ENCODE measurements at regions not wholly inside any gene's neighbourhood (a gene's known extent, or its start where the extent isn't known, plus 50 kb on each side); places are given as distances from the start of the nearest gene placed in this dataset.
"Not testable (repeated sequence)": the region's sequence is repeated elsewhere in the genome, so short reads cannot be mapped to it uniquely, and the experiment has no call there.

GRCh38 chrX:80929251-80929650, 119.6 kb upstream of the BRWD3 start:
- intact Hi-C loops (cut with micrococcal nuclease): no loop called here
- Histone ChIP-seq H3K9ac (ENCODE audit: low read length) (no peak overlapping the region), H3K79me2 (ENCODE audit: control insufficient read depth, insufficient read depth, low read length) (no peaks in the 10 kb centered on the region), H3K4me2 (replicated peaks; ENCODE audit: low read depth, low read length, poor library complexity, severe bottlenecking) (no peak overlapping the region), H3K27ac (ENCODE audit: low read length in 2 of 2) (no peak overlapping the region), H3K4me1 (ENCODE audit: control insufficient read depth in 2 of 2, insufficient read depth in 2 of 2, low read length in 2 of 2) (no peaks in the 10 kb centered on the region), H2AFZ (ENCODE audit: insufficient read depth, low read depth, low read length, poor library complexity, severe bottlenecking) (no peak overlapping the region), H3K9me3 (ENCODE audit: control extremely low read depth in 1 of 3, control insufficient read depth in 2 of 3, insufficient read depth in 1 of 3, low read length in 2 of 3) (peaks cover 0 to 10% (median 0%) of the 10 kb centered on the region in 3 donors), H3K4me3 (ENCODE audit: control extremely low read depth in 1 of 5, extremely low read depth in 1 of 5, insufficient read depth in 1 of 5, low read depth in 2 of 5, low read length in 4 of 5) (no peak overlapping the region), H3K36me3 (replicated peaks in 1 of 2; ENCODE audit: control extremely low read depth in 1 of 2, control insufficient read depth in 1 of 2, extremely low read depth in 1 of 2, insufficient read depth in 2 of 2, low read length in 1 of 2) (no peaks in the 10 kb centered on the region), H4K20me1 (ENCODE audit: control insufficient read depth, insufficient read depth, low read length, poor library complexity, severe bottlenecking) (no peaks in the 10 kb centered on the region), H3K27me3 (replicated peaks in 1 of 4; ENCODE audit: control extremely low read depth in 1 of 4, control insufficient read depth in 3 of 4, insufficient read depth in 4 of 4, low read length in 3 of 4) (no peaks in the 10 kb centered on the region)
- Mint-ChIP-seq H3K9me3 (ENCODE audit: insufficient read depth) (no peaks in the 10 kb centered on the region), H3K27ac (no peak overlapping the region), H3K4me1 (no peaks in the 10 kb centered on the region), H3K27me3 (no peaks in the 10 kb centered on the region), H3K4me3 (no peak overlapping the region)
- WGBS (ENCODE audit: insufficient coverage): 96% methylated on average over 4 of the region's 8 CpGs
- DNase-seq: no peak
- POLR2A ChIA-PET: no interaction called here
- TF ChIP-seq CTCF (IDR thresholded peaks at IDR 0.05) (no peak), EZH2 (IDR thresholded peaks at IDR 0.05; ENCODE audit: borderline replicate concordance, insufficient read depth, low read depth, low read length, poor library complexity, severe bottlenecking) (no peak)
- no peak for ATAC-seq (ENCODE audit: low read depth)
- CTCF ChIA-PET: no interaction called here

GRCh38 chrX:80917919-80918318, 108.2 kb upstream of the BRWD3 start:
- TF ChIP-seq CTCF (IDR thresholded peaks at IDR 0.05): no peak
- TF ChIP-seq EZH2 (IDR thresholded peaks at IDR 0.05; ENCODE audit: borderline replicate concordance, insufficient read depth, low read depth, low read length, poor library complexity, severe bottlenecking): no peak
- H3K4me3 Mint-ChIP-seq: no peak overlapping the region
- H3K9ac ChIP-seq (ENCODE audit: low read length): no peak overlapping the region
- no peak overlapping the region for H2AFZ ChIP-seq (ENCODE audit: insufficient read depth, low read depth, low read length, poor library complexity, severe bottlenecking)
- H3K4me2 ChIP-seq (replicated peaks; ENCODE audit: low read depth, low read length, poor library complexity, severe bottlenecking): no peak overlapping the region
- ATAC-seq (ENCODE audit: low read depth): no peak
- DNase-seq: no peak
- no CpG with 5 or more reads among the region's 1 CpG for whole genome bisulfite sequencing (ENCODE audit: insufficient coverage)
- no peaks in the 10 kb centered on the region for H3K27me3 Mint-ChIP-seq
- ChIA-PET POLR2A (no interaction called here), CTCF (no interaction called here)
- H3K27ac Mint-ChIP-seq: no peak overlapping the region
- H3K9me3 Mint-ChIP-seq (ENCODE audit: insufficient read depth): no peaks in the 10 kb centered on the region
- H4K20me1 ChIP-seq (ENCODE audit: control insufficient read depth, insufficient read depth, low read length, poor library complexity, severe bottlenecking): no peaks in the 10 kb centered on the region
- no peak overlapping the region for H3K27ac ChIP-seq (ENCODE audit: low read length in 2 of 2)
- peaks cover 0 to 11% (median 0%) of the 10 kb centered on the region in 3 donors for H3K9me3 ChIP-seq (ENCODE audit: control extremely low read depth in 1 of 3, control insufficient read depth in 2 of 3, insufficient read depth in 1 of 3, low read length in 2 of 3)
- no peaks in the 10 kb centered on the region for H3K4me1 Mint-ChIP-seq
- no peak overlapping the region for H3K4me3 ChIP-seq (ENCODE audit: control extremely low read depth in 1 of 5, extremely low read depth in 1 of 5, insufficient read depth in 1 of 5, low read depth in 2 of 5, low read length in 4 of 5)
- no peaks in the 10 kb centered on the region for H3K36me3 ChIP-seq (replicated peaks in 1 of 2; ENCODE audit: control extremely low read depth in 1 of 2, control insufficient read depth in 1 of 2, extremely low read depth in 1 of 2, insufficient read depth in 2 of 2, low read length in 1 of 2)
- H3K79me2 ChIP-seq (ENCODE audit: control insufficient read depth, insufficient read depth, low read length): no peaks in the 10 kb centered on the region
- H3K4me1 ChIP-seq (ENCODE audit: control insufficient read depth in 2 of 2, insufficient read depth in 2 of 2, low read length in 2 of 2): no peaks in the 10 kb centered on the region
- intact Hi-C loops (cut with micrococcal nuclease): no loop called here
- no peaks in the 10 kb centered on the region for H3K27me3 ChIP-seq (replicated peaks in 1 of 4; ENCODE audit: control extremely low read depth in 1 of 4, control insufficient read depth in 3 of 4, insufficient read depth in 4 of 4, low read length in 3 of 4)

GRCh38 chrX:80912351-80912750, 102.7 kb upstream of the BRWD3 start:
- H4K20me1 ChIP-seq (ENCODE audit: control insufficient read depth, insufficient read depth, low read length, poor library complexity, severe bottlenecking); H3K27me3 ChIP-seq (replicated peaks in 1 of 4; ENCODE audit: control extremely low read depth in 1 of 4, control insufficient read depth in 3 of 4, insufficient read depth in 4 of 4, low read length in 3 of 4); H3K79me2 ChIP-seq (ENCODE audit: control insufficient read depth, insufficient read depth, low read length); H3K27me3 Mint-ChIP-seq; H3K36me3 ChIP-seq (replicated peaks in 1 of 2; ENCODE audit: control extremely low read depth in 1 of 2, control insufficient read depth in 1 of 2, extremely low read depth in 1 of 2, insufficient read depth in 2 of 2, low read length in 1 of 2); DNase-seq; H3K9ac ChIP-seq (ENCODE audit: low read length); H2AFZ ChIP-seq (ENCODE audit: insufficient read depth, low read depth, low read length, poor library complexity, severe bottlenecking); H3K9me3 Mint-ChIP-seq (ENCODE audit: insufficient read depth); H3K4me3 ChIP-seq (ENCODE audit: control extremely low read depth in 1 of 5, extremely low read depth in 1 of 5, insufficient read depth in 1 of 5, low read depth in 2 of 5, low read length in 4 of 5); H3K4me3 Mint-ChIP-seq; H3K4me2 ChIP-seq (replicated peaks; ENCODE audit: low read depth, low read length, poor library complexity, severe bottlenecking); CTCF ChIA-PET; POLR2A ChIA-PET; H3K27ac Mint-ChIP-seq; H3K4me1 Mint-ChIP-seq; intact Hi-C loops (cut with micrococcal nuclease); ATAC-seq (ENCODE audit: low read depth); H3K4me1 ChIP-seq (ENCODE audit: control insufficient read depth in 2 of 2, insufficient read depth in 2 of 2, low read length in 2 of 2); H3K27ac ChIP-seq (ENCODE audit: low read length in 2 of 2): not testable (repeated sequence)
- peaks cover 0 to 11% (median 0%) of the 10 kb centered on the region in 3 donors for H3K9me3 ChIP-seq (ENCODE audit: control extremely low read depth in 1 of 3, control insufficient read depth in 2 of 3, insufficient read depth in 1 of 3, low read length in 2 of 3)
- WGBS (ENCODE audit: insufficient coverage): no CpG with 5 or more reads among the region's 2 CpGs
